A549 (cell line): ENCODE measurements at regions not wholly inside any gene's neighbourhood (a gene's known extent, or its start where the extent isn't known, plus 50 kb on each side); places are given as distances from the start of the nearest gene placed in this dataset.

Experiments
- CTCF ChIP-seq: fragments of >200 bp; sonication (Bioruptor Twin); formaldehyde crosslinking; IDR thresholded peaks from 3 replicates; pipeline ENCODE4 v1.5.1; 2016
- EP300 ChIP-seq, 2 experiments: fragments of >200 bp; sonication (Bioruptor Twin); formaldehyde crosslinking; IDR thresholded peaks; 2 replicates in 1 of 2; 3 replicates in 1 of 2; pipeline ENCODE4 v1.6.1; 2016 to 2017
- GATA3 ChIP-seq: IDR thresholded peaks from 2 replicates; pipeline ENCODE4 v1.6.1; 2012; ENCODE audit warnings: borderline replicate concordance
- RAD21 ChIP-seq, 2 experiments: fragments of >200 bp in 1 of 2; sonication (Bioruptor Twin) in 1 of 2; formaldehyde crosslinking in 1 of 2; IDR thresholded peaks in 1 of 2; conservative IDR thresholded peaks in 1 of 2; 2 replicates in 1 of 2; 3 replicates in 1 of 2; pipeline ENCODE4 v1.6.1; 2012 to 2018; ENCODE audit warnings: inconsistent platforms in 1 of 2

GRCh38 chr6:2582268-2582667 lies 168.5 kb downstream of the MYLK4 start:
- TF ChIP-seq RAD21 (conservative IDR thresholded peaks at IDR 0.05 in 1 of 2, IDR thresholded peaks at IDR 0.05 in 1 of 2) (no peak), GATA3 (no peak), CTCF (no peak), EP300 (IDR thresholded peaks at IDR 0.05) (no peak)
